HL-60 (cell line): ENCODE measurements at regions not wholly inside any gene's neighbourhood (a gene's known extent, or its start where the extent isn't known, plus 50 kb on each side); places are given as distances from the start of the nearest gene placed in this dataset.

Experiments
- CTCF ChIP-seq: IDR thresholded peaks from one replicate; pipeline ENCODE4 v1.5.1; 2011; ENCODE audit warnings: low read length, control low read depth, inconsistent platforms; ENCODE audit not compliant: insufficient read depth
- GABPA ChIP-seq: IDR thresholded peaks from 2 replicates; pipeline ENCODE4 v1.6.1; 2012; ENCODE audit warnings: low read depth

- no peak for TF ChIP-seq GABPA
- TF ChIP-seq CTCF: no peak
Measured at GRCh38 chr1:73909043-73909562, 288.9 kb downstream of the LRRIQ3 start.
